ENCODE measurements at regions not wholly inside any gene's neighbourhood (a gene's known extent, or its start where the extent isn't known, plus 50 kb on each side); places are given as distances from the start of the nearest gene placed in this dataset.
"Not testable (repeated sequence)": the region's sequence is repeated elsewhere in the genome, so short reads cannot be mapped to it uniquely, and the experiment has no call there.

- DNase-seq, result peak; percentile 50 to 56
Measured at GRCh38 chr21:17387030-17387617, 125.7 kb upstream of the CXADR start.

- no peak for DNase-seq
Measured at GRCh38 chr21:17388226-17388625, 124.6 kb upstream of the CXADR start.

GRCh38 chr21:17389311-17389710, 123.5 kb upstream of the CXADR start:
- no peak for DNase-seq

GRCh38 chr21:17390569-17390968, 122.3 kb upstream of the CXADR start:
- DNase-seq, result no peak

GRCh38 chr21:17391811-17392340, 121.0 kb upstream of the CXADR start:
- DNase-seq, result no peak

GRCh38 chr21:17393413-17393812, 119.4 kb upstream of the CXADR start:
- DNase-seq, result no peak

GRCh38 chr21:17396948-17397347, 115.9 kb upstream of the CXADR start:
- no peak for DNase-seq

- DNase-seq, result no peak
Measured at GRCh38 chr21:17397703-17398102, 115.1 kb upstream of the CXADR start.

- not testable (repeated sequence) for DNase-seq
Measured at GRCh38 chr21:17398954-17399353, 113.9 kb upstream of the CXADR start.

- DNase-seq, result no peak
Measured at GRCh38 chr21:17402937-17403336, 109.9 kb upstream of the CXADR start.

GRCh38 chr21:17406202-17406601, 106.6 kb upstream of the CXADR start:
- no peak for DNase-seq

GRCh38 chr21:17414766-17415165, 98.1 kb upstream of the CXADR start:
- DNase-seq, result no peak

- no peak for DNase-seq
Measured at GRCh38 chr21:17416139-17416538, 96.7 kb upstream of the CXADR start.

GRCh38 chr21:17422931-17423330, 89.9 kb upstream of the CXADR start:
- no peak for DNase-seq

- DNase-seq, result no peak
Measured at GRCh38 chr21:17427157-17427556, 85.7 kb upstream of the CXADR start.

- no peak for DNase-seq
Measured at GRCh38 chr21:17427831-17428483, 84.9 kb upstream of the CXADR start.

GRCh38 chr21:17428484-17428869, 84.4 kb upstream of the CXADR start:
- DNase-seq, result no peak

- no peak for DNase-seq
Measured at GRCh38 chr21:17428980-17429379, 83.9 kb upstream of the CXADR start.

GRCh38 chr21:17429936-17430335, 82.9 kb upstream of the CXADR start:
- no peak for DNase-seq

GRCh38 chr21:17432732-17433057, 80.1 kb upstream of the CXADR start:
- DNase-seq, result no peak

GRCh38 chr21:17433730-17434129, 79.1 kb upstream of the CXADR start:
- no peak for DNase-seq

GRCh38 chr21:17435565-17436543, 77.0 kb upstream of the CXADR start:
- DNase-seq, result no peak

- no peak for DNase-seq
Measured at GRCh38 chr21:17436626-17437111, 76.2 kb upstream of the CXADR start.

GRCh38 chr21:17438635-17439034, 74.2 kb upstream of the CXADR start:
- no peak for DNase-seq
